Colonic mucosa (tissue), 4 donors: ENCODE measurements at regions not wholly inside any gene's neighbourhood (a gene's known extent, or its start where the extent isn't known, plus 50 kb on each side); places are given as distances from the start of the nearest gene placed in this dataset.

Source experiments
- DNase-seq: peaks from one replicate; pipeline ENCODE4 v3.0.0-alpha.2; 2020
- H3K27ac ChIP-seq: fragments of 200-600 bp; one replicate; pipeline ENCODE4 v1.8.0; 2021
- H3K27me3 ChIP-seq: fragments of 200-600 bp; one replicate; pipeline ENCODE4 v1.8.0; 2021
- H3K36me3 ChIP-seq: fragments of 200-600 bp; one replicate; pipeline ENCODE4 v1.8.0; 2021
- H3K4me1 ChIP-seq: fragments of 200-600 bp; one replicate; pipeline ENCODE4 v1.8.0; 2021; ENCODE audit warnings: mild to moderate bottlenecking
- H3K4me3 ChIP-seq: fragments of 200-600 bp; one replicate; pipeline ENCODE4 v1.8.0; 2021
- H3K9ac ChIP-seq, 2 donors: one replicate each; pipeline ENCODE4 v1.7.0; 2013; ENCODE audit warnings: control low read depth in 2 of 2, low read depth in 2 of 2, low read length in 2 of 2
- H3K9me3 ChIP-seq: fragments of 200-600 bp; one replicate; pipeline ENCODE4 v1.8.0; 2021
- CTCF ChIP-seq: fragments of 200-600 bp; IDR thresholded peaks from one replicate; pipeline ENCODE4 v1.8.0; 2022; ENCODE audit warnings: antibody characterized with exemption, mild to moderate bottlenecking
- intact Hi-C: fragments of 100-400 bp; cut with DNase I; formaldehyde crosslinking; loops from one replicate; pipeline ENCODE4 v1.14.1; 2022
- donor health status: healthy.
- donor health status: DM: no; HTN: no; CAD: no.
- donor health status: DM: no; HTN: no; CAD: no.

GRCh38 chr20:57023007-57023406 is 243.4 kb downstream of the BMP7 start:
- Histone ChIP-seq H3K9ac (no peak overlapping the region), H3K4me1 (no peaks in the 10 kb centered on the region), H3K4me3 (no peak overlapping the region), H3K9me3 (no peaks in the 10 kb centered on the region), H3K27ac (no peak overlapping the region), H3K36me3 (no peaks in the 10 kb centered on the region), H3K27me3 (no peaks in the 10 kb centered on the region)
- no peak for TF ChIP-seq CTCF
- no peak for DNase-seq
- intact Hi-C loops, result no loop called here

- Histone ChIP-seq H3K9me3 (no peaks in the 10 kb centered on the region), H3K4me1 (no peaks in the 10 kb centered on the region), H3K27me3 (no peaks in the 10 kb centered on the region), H3K4me3 (no peak overlapping the region), H3K27ac (no peak overlapping the region), H3K36me3 (no peaks in the 10 kb centered on the region), H3K9ac (no peak overlapping the region)
- no peak for TF ChIP-seq CTCF
- intact Hi-C loops, result no loop called here
- DNase-seq, result no peak
Observed at GRCh38 chr20:57023997-57024396, 242.4 kb downstream of the BMP7 start.

GRCh38 chr20:57024849-57025248 is 241.6 kb downstream of the BMP7 start:
- Histone ChIP-seq H3K27me3 (no peaks in the 10 kb centered on the region), H3K9me3 (no peaks in the 10 kb centered on the region), H3K36me3 (no peaks in the 10 kb centered on the region), H3K27ac (no peak overlapping the region), H3K4me3 (no peak overlapping the region), H3K4me1 (no peaks in the 10 kb centered on the region), H3K9ac (no peak overlapping the region)
- TF ChIP-seq CTCF, result no peak
- DNase-seq, result no peak
- intact Hi-C loops, result no loop called here

GRCh38 chr20:57025261-57025660 is 241.2 kb downstream of the BMP7 start:
- H3K9me3 ChIP-seq, result no peaks in the 10 kb centered on the region
- no peak overlapping the region for H3K27ac ChIP-seq
- no peaks in the 10 kb centered on the region for H3K4me1 ChIP-seq
- intact Hi-C loops, result no loop called here
- H3K27me3 ChIP-seq, result no peaks in the 10 kb centered on the region
- TF ChIP-seq CTCF, result no peak
- H3K9ac ChIP-seq, result no peak overlapping the region
- no peak for DNase-seq
- no peak overlapping the region for H3K4me3 ChIP-seq
- H3K36me3 ChIP-seq, result no peaks in the 10 kb centered on the region

GRCh38 chr20:57025666-57026224 is 240.7 kb downstream of the BMP7 start:
- Histone ChIP-seq H3K27me3 (no peaks in the 10 kb centered on the region), H3K9ac (no peak overlapping the region), H3K36me3 (no peaks in the 10 kb centered on the region), H3K4me3 (no peak overlapping the region), H3K4me1 (no peaks in the 10 kb centered on the region), H3K9me3 (no peaks in the 10 kb centered on the region), H3K27ac (no peak overlapping the region)
- no peak for DNase-seq
- TF ChIP-seq CTCF, result no peak
- intact Hi-C loops, result no loop called here

GRCh38 chr20:57027777-57028176 is 238.7 kb downstream of the BMP7 start:
- no peak overlapping the region for H3K27ac ChIP-seq
- intact Hi-C loops, result no loop called here
- H3K4me1 ChIP-seq, result no peaks in the 10 kb centered on the region
- no peak for TF ChIP-seq CTCF
- H3K9me3 ChIP-seq, result no peaks in the 10 kb centered on the region
- H3K4me3 ChIP-seq, result no peak overlapping the region
- DNase-seq, result no peak
- H3K9ac ChIP-seq, result no peak overlapping the region
- H3K27me3 ChIP-seq, result no peaks in the 10 kb centered on the region
- no peaks in the 10 kb centered on the region for H3K36me3 ChIP-seq
